Body of pancreas (tissue), 4 donors: ENCODE measurements at regions not wholly inside any gene's neighbourhood (a gene's known extent, or its start where the extent isn't known, plus 50 kb on each side); places are given as distances from the start of the nearest gene placed in this dataset.

Source experiments
- CTCF ChIP-seq, 7 experiments: fragments of 450-650 bp in 4 of 7; fragments of 200-600 bp in 3 of 7; sonication (generic) in 3 of 7; IDR thresholded peaks; one replicate each; pipeline ENCODE4 v1.5.1; 2016 to 2019; ENCODE audit warnings: antibody characterized with exemption in 7 of 7
- POLR2A ChIP-seq, 3 donors: fragments of 450-650 bp; IDR thresholded peaks; one replicate each; pipeline ENCODE4 v1.6.1; 2016; ENCODE audit warnings: antibody characterized with exemption in 3 of 3, mild to moderate bottlenecking in 2 of 3

- TF ChIP-seq POLR2A (IDR thresholded peaks at IDR 0.05) (no peak), CTCF (IDR thresholded peaks at IDR 0.05) (no peak)
These were observed 77.7 kb upstream of the CACNA1E start for GRCh38 chr1:181405584-181405983.
